Nephron progenitor cell (in vitro differentiated cells): ENCODE measurements at regions not wholly inside any gene's neighbourhood (a gene's known extent, or its start where the extent isn't known, plus 50 kb on each side); places are given as distances from the start of the nearest gene placed in this dataset.
"Not testable (repeated sequence)": the region's sequence is repeated elsewhere in the genome, so short reads cannot be mapped to it uniquely, and the experiment has no call there.

ENCODE experiments used
- DNase-seq: peaks from one replicate; pipeline ENCODE4 v3.0.0; 2021
- H3K27ac Mint-ChIP-seq: 2 replicates; pipeline ENCODE4 v1.8.0; 2021; ENCODE audit warnings: mild to moderate bottlenecking, moderate library complexity, mixed read lengths
- H3K27me3 Mint-ChIP-seq: 2 replicates; pipeline ENCODE4 v1.8.0; 2021; ENCODE audit warnings: mild to moderate bottlenecking, low read depth, mixed read lengths; ENCODE audit not compliant: poor library complexity
- H3K36me3 Mint-ChIP-seq: 2 replicates; pipeline ENCODE4 v1.8.0; 2021; ENCODE audit warnings: low read depth, mixed read lengths
- H3K4me1 Mint-ChIP-seq: 2 replicates; pipeline ENCODE4 v1.8.0; 2021; ENCODE audit warnings: mixed read lengths
- H3K4me3 Mint-ChIP-seq: 2 replicates; pipeline ENCODE4 v1.8.0; 2021; ENCODE audit warnings: mild to moderate bottlenecking, moderate library complexity, mixed read lengths
- H3K9me3 Mint-ChIP-seq: 2 replicates; pipeline ENCODE4 v1.8.0; 2021; ENCODE audit warnings: mild to moderate bottlenecking, moderate library complexity, mixed read lengths
- CTCF ChIP-seq: fragments of 200-600 bp; sonication (generic); IDR thresholded peaks from 2 replicates; pipeline ENCODE4 v1.5.0; 2021; ENCODE audit warnings: antibody characterized with exemption

- no peak for TF ChIP-seq CTCF
- Mint-ChIP-seq H3K27ac (no peak overlapping the region), H3K36me3 (no peaks in the 10 kb centered on the region), H3K27me3 (peaks cover 3% of the 10 kb centered on the region), H3K4me3 (no peak overlapping the region), H3K4me1 (no peaks in the 10 kb centered on the region), H3K9me3 (no peaks in the 10 kb centered on the region)
- DNase-seq: peak; percentile 7
These were observed 170.5 kb upstream of the RGS17 start for GRCh38 chr6:153301602-153302001.

GRCh38 chr6:153282456-153282855 lies 151.4 kb upstream of the RGS17 start:
- H3K9me3 Mint-ChIP-seq, H3K4me3 Mint-ChIP-seq, H3K27ac Mint-ChIP-seq, H3K4me1 Mint-ChIP-seq, H3K27me3 Mint-ChIP-seq, DNase-seq, H3K36me3 Mint-ChIP-seq: not testable (repeated sequence)

- DNase-seq: no peak
- Mint-ChIP-seq H3K27me3 (peaks cover 4% of the 10 kb centered on the region), H3K4me3 (no peak overlapping the region), H3K4me1 (no peaks in the 10 kb centered on the region), H3K9me3 (peaks cover 8% of the 10 kb centered on the region), H3K27ac (no peak overlapping the region), H3K36me3 (no peaks in the 10 kb centered on the region)
- no peak for TF ChIP-seq CTCF
These were observed 144.9 kb upstream of the RGS17 start for GRCh38 chr6:153275997-153276396.

GRCh38 chr6:153272201-153272980 lies 141.3 kb upstream of the RGS17 start:
- Mint-ChIP-seq H3K27ac (no peak overlapping the region), H3K4me3 (no peak overlapping the region)
- TF ChIP-seq CTCF: no peak

GRCh38 chr6:153263489-153263888 lies 132.4 kb upstream of the RGS17 start:
- Mint-ChIP-seq H3K27ac (no peak overlapping the region), H3K9me3 (no peaks in the 10 kb centered on the region), H3K36me3 (no peaks in the 10 kb centered on the region), H3K27me3 (peaks cover 3% of the 10 kb centered on the region), H3K4me1 (no peaks in the 10 kb centered on the region), H3K4me3 (no peak overlapping the region)
- DNase-seq: no peak
- no peak for TF ChIP-seq CTCF

More at GRCh38 chr6:153272201-153272980, 141.3 kb upstream of the RGS17 start:
- H3K9me3 Mint-ChIP-seq: peaks cover 8% of the 10 kb centered on the region
- H3K4me1 Mint-ChIP-seq: no peaks in the 10 kb centered on the region
- H3K27me3 Mint-ChIP-seq: peaks cover 4% of the 10 kb centered on the region
- DNase-seq: no peak
- H3K36me3 Mint-ChIP-seq: no peaks in the 10 kb centered on the region

GRCh38 chr6:153251326-153251725 lies 120.2 kb upstream of the RGS17 start:
- Mint-ChIP-seq H3K36me3 (no peaks in the 10 kb centered on the region), H3K4me3 (no peak overlapping the region), H3K4me1 (no peaks in the 10 kb centered on the region), H3K27me3 (no peaks in the 10 kb centered on the region), H3K27ac (no peak overlapping the region), H3K9me3 (no peaks in the 10 kb centered on the region)
- DNase-seq: no peak
- no peak for TF ChIP-seq CTCF
